KBM-7 (cell line): ENCODE measurements at regions not wholly inside any gene's neighbourhood (a gene's known extent, or its start where the extent isn't known, plus 50 kb on each side); places are given as distances from the start of the nearest gene placed in this dataset.
A peak's percentile ranks its signal among the peaks of the same experiment; 100 is the strongest.
"Not testable (repeated sequence)": the region's sequence is repeated elsewhere in the genome, so short reads cannot be mapped to it uniquely, and the experiment has no call there.

Experiments used
- DNase-seq: peaks from one replicate; pipeline ENCODE4 v3.0.0-alpha.2; 2015
- in situ Hi-C: fragments of 300-500 bp; cut with MboI; formaldehyde crosslinking; loops from 2 replicates; pipeline ENCODE4 v1.14.3; 2020; ENCODE audit warnings: low sequenced_read_pairs, low pct_unique_long_range_greater_than_20kb, mixed read lengths

GRCh38 chr12:94017247-94017646 lies 131.1 kb upstream of the PLXNC1 start:
- DNase-seq, in situ Hi-C loops: not testable (repeated sequence)

- in situ Hi-C loops: no loop called here
- no peak for DNase-seq
These were observed 128.0 kb upstream of the PLXNC1 start for GRCh38 chr12:94020335-94020734.

DNA sequence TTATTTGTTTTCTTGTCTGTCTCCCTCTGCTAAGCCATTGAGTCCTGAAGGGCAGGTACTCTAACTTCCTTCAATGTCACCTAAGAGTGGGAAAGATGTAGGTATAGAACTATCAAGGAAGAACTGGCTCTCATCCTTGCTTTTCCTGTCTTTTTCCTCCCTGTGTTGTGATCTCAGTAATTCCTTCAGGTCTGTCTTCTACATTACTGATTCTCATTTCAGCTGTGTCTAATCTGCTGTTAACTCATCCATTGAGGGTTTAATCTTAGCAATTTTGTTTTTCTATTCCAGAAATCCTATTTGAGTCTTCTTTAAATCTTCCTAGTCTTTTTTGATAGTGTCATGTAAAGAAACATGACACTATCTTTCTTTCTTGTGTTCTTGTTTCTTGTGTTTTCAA lies 124.5 kb upstream of the PLXNC1 start:
- no peak for DNase-seq
- in situ Hi-C loops: no loop called here

GRCh38 chr12:94025068-94025467 lies 123.3 kb upstream of the PLXNC1 start:
- no peak for DNase-seq
- in situ Hi-C loops: no loop called here

DNA sequence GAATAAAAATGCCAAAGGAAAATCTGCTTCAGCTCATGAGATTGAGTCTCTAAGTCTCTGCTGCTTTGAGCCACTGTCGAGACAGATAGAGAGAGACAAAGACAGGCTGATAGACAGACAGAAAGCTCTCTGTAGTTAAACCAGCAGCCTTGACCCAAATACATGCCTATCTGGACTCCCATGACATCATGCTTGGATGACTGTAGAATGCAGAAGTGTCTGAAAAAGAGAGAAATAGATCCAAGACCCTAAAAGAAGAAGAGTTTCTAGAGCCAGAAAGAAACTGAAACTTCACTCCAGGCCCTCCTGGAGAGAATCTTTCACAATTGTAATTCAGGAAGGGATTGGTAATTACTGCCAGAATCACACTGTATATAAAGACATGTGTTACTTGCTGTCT lies 122.6 kb upstream of the PLXNC1 start:
- in situ Hi-C loops: no loop called here
- DNase-seq: peak; percentile 73

- DNase-seq: no peak
- in situ Hi-C loops: no loop called here
These were observed 121.8 kb upstream of the PLXNC1 start for GRCh38 chr12:94026596-94026995.

DNA sequence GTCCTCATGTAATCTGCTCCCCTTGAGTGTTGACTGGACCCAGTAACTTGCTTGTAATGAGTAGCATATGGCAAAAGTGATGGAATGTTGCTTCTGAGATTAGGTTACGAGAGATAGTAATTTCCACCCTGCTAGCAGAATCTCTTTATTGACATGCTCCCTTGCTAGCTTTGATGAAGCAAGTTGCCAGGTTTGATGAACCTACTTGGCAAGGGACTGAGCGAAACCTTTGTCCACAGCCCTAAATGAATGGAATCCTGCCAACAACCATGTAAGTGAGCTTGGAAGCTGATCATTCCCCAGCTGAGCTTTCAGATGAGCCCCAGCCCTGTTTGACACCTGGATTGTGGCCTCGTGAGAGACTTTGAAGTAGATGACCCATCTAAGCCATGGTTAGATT lies 120.8 kb upstream of the PLXNC1 start:
- in situ Hi-C loops: no loop called here
- no peak for DNase-seq

DNA sequence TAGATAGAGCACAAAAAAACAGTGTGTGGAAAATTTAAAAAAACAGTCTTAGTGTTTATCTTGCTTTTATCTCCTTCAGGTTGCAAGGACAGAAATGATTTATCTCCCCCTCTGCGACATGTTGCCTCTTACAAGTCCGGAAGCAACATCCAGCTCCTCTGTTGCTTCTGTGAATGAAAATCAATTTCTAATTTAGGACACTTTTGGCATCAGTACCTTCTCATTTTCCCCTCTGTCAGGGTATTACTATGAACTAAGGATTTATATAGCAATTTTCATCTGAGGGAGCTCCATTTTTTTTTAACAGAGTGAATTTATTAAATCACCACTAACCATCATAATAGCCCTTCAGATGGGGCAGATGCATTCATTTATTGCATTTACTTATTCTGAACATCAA lies 116.6 kb upstream of the PLXNC1 start:
- in situ Hi-C loops: no loop called here
- DNase-seq: no peak

DNA sequence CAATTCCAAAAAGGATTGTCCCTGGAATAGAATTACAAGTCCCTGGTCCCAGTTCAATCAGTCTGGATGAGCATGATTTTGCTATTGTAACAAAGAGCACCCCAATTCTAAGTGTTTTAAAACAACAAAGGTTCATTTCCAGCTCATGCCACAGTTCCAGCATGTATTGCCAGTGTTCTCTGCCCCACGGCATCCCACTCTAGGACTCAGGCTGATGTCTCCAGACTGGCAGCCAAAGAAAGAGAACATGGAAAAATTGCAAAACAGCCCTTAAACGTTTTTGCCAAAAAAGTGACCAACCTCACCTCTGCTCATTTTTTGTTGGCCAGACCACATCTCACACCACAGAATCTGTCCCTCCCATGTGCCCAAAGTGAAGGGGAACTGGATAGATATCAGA lies 116.0 kb upstream of the PLXNC1 start:
- no peak for DNase-seq
- in situ Hi-C loops: no loop called here

- DNase-seq: no peak
- in situ Hi-C loops: no loop called here
These were observed 115.3 kb upstream of the PLXNC1 start for GRCh38 chr12:94033101-94033500.

- in situ Hi-C loops: no loop called here
- no peak for DNase-seq
These were observed 114.6 kb upstream of the PLXNC1 start for GRCh38 chr12:94033784-94034183.

DNA sequence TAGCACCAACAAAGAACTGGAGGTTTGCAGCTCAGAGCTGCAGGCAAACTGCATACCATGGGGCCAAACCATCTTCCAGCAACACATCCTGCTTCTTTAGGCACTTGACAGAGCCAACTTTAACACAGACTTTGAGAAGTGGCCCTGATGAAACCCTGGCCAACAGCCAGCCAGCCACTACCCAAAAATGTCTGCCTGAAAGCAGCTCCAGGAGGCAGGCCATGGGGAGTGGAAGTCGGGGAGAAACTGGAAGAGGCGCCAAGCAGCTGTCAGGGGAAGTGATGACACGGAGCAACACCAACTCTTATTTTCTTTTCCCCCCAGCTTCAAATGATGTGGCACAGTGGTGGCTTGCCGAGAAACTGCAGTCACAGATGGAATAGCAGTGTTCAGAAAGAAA lies 110.9 kb upstream of the PLXNC1 start:
- in situ Hi-C loops: no loop called here
- DNase-seq: no peak

GRCh38 chr12:94038605-94039004 lies 109.8 kb upstream of the PLXNC1 start:
- no peak for DNase-seq
- in situ Hi-C loops: no loop called here

DNA sequence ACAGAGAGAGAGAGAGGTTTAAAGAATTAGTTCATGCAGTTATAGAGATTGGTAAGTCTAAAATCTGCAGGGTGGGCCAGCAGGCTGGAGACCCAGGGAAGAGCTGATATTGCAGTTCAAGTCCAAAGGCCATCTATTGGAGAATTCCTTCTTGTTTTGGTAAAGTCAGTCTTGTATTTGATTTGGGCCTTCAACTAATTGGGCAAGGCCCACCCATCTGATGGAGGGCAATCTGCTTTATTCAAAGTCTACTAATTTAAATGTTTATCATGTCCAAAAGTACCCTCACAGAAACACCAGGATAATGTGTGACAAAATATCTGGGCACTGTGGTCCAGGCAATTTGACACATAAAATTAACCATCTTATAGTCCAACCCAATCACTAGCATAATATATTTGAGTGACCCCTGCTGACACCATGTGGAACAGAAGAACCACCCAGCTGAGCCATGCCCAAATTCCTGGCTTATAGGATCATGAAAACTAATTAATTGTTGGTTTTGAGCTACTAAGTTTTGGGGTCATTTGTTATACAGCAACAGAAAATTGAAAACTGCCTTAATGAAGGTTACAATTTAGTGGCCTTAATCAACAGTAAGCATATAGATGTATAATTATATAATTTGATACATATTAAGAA lies 109.1 kb upstream of the PLXNC1 start:
- in situ Hi-C loops: no loop called here
- DNase-seq: no peak

DNA sequence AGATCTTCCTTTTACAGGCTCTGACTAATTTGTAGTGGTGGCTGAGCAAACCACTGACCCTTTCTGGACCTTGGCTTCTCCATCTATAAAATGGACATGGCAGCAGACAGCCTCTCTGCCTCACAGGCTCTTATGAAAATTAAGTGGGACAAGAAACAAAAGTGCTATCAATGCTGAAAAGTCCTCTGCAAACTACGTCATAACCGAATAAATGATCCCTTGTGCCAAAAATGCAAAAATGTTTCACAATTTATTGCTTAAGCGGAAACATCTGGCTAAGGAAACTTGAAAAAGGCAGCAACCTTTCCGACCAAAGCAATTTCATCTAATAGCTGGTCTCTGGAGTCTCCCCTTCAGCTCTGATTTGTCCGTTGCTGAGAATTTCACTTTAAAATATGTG lies 108.5 kb upstream of the PLXNC1 start:
- in situ Hi-C loops: no loop called here
- peak; percentile 63 for DNase-seq

DNA sequence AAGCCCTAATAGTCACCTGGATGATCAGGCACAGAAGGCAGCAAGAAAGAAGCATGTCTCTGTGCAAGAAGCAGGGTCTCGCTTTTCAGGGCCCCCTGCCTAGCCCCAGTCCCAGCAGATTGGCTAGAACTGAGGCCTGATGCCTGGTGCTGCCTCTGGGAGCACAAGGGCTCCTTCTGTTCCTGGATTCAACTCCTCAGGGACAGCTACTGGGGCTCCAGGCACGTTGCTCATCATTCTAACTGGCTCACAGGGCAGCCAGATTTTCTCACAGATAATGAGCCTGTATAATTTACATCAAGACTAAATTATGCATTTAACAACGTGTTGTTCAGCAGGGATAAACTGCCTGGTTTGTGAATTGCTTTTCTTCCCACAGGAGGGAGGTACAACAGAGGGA lies 106.5 kb upstream of the PLXNC1 start:
- no peak for DNase-seq
- in situ Hi-C loops: no loop called here

DNA sequence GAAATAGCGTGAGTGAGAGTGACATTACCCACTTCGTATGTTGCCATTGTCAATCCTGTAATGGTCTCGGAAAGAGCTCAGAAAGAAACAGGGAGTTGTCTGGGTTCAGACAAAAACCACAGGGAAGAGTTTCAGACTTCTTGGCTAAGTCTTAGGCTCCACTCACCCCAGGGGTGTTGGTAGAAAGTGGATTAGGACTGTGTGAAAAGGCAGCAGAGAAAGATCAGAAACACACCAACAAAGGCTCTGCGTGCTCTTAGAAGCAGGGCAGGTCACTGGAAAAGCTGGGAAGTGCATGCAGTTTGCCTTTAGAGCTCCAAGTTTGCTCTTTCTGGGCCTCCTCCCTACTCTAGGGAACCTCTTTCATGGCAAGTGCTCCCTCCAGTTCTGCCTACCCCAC lies 106.1 kb upstream of the PLXNC1 start:
- in situ Hi-C loops: no loop called here

DNA sequence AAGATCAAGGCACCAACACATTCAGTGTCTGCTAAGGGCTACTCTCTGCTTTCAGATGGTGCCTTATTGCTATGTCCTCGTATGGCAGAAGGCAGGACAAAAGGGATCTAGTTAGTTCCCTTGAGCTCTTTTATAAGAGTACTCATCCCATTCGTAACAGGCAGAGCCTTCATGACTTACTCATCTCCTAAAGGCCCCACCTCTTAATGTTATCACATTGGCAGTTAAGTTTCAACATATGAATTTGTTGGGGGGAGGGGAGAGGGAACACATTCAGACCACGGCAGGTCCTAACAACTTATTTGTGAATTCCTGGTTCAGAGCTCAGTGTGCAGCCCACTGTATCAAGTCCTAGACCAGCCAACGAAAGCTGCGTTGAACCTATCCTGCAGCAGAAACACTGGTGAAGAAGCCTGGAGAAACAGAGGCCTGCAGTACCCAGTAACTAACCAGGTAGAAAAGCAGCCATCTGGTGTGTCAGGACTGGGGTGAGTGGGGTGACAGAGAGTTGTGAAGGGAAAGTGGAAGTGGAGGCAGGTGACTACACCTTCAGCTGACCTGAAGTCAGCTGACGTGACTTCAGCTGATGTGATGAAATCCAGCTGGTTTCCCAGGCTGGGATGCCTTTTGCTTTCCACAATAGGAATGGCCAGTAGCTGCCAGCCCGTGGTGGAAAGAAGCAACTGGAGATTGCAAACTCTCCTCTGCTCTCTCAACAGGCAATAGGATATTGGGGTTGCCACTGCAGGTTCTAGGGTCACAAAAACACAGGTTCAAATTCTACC lies 101.6 kb upstream of the PLXNC1 start:
- in situ Hi-C loops: no loop called here
- DNase-seq: no peak

More for the DNA sequence above, 106.1 kb upstream of the PLXNC1 start:
- DNase-seq: no peak

GRCh38 chr12:94047781-94048567 lies 100.4 kb upstream of the PLXNC1 start:
- no peak for DNase-seq
- in situ Hi-C loops: no loop called here

DNA sequence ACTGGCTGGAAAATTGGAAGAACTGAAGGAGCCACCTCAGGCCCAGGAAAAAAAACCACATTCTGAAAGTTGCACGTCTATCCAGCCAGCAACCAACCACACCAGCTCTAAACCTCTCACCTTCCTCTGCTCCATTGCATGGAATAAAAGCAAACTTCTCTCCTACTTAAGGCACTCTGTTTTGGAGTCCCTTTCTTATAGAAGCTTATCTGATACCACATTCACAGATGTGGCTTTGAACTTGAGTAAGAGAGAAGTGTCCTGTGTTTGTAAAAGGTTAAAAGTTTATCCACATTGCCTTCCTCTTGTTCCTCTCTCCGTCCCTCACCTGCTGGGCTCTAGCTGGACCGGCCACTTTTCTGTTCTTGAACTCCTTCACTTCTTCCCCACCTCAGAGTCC lies 99.6 kb upstream of the PLXNC1 start:
- in situ Hi-C loops: no loop called here
- no peak for DNase-seq
